DOHH2 (cell line): ENCODE measurements at regions not wholly inside any gene's neighbourhood (a gene's known extent, or its start where the extent isn't known, plus 50 kb on each side); places are given as distances from the start of the nearest gene placed in this dataset.

Experiments used
- H3F3A ChIP-seq: fragments of 200-600 bp; sonication (generic), shearing (Covaris generic); 2 replicates; pipeline ENCODE4 v1.6.0; 2016; ENCODE audit warnings: antibody characterized with exemption, mild to moderate bottlenecking; ENCODE audit not compliant: control insufficient read depth, insufficient read depth
- H3K27ac ChIP-seq: fragments of 200-600 bp; sonication (generic); 2 replicates; pipeline ENCODE4 v1.5.1; 2014; ENCODE audit warnings: low read depth, mild to moderate bottlenecking, low read length, moderate library complexity
- H3K27me3 ChIP-seq: fragments of 200-600 bp; sonication (generic); 2 replicates; pipeline ENCODE4 v1.6.1; 2014; ENCODE audit warnings: mild to moderate bottlenecking, low read length, mixed read lengths; ENCODE audit not compliant: control insufficient read depth
- H3K36me3 ChIP-seq: fragments of 200-600 bp; sonication (generic); 2 replicates; pipeline ENCODE4 v1.6.1; 2014; ENCODE audit warnings: mild to moderate bottlenecking, low read length, moderate library complexity, mixed read lengths; ENCODE audit not compliant: control insufficient read depth
- H3K4me1 ChIP-seq: fragments of 200-600 bp; sonication (generic); 2 replicates; pipeline ENCODE4 v1.6.1; 2014; ENCODE audit warnings: mild to moderate bottlenecking, low read length, mixed read lengths; ENCODE audit not compliant: control insufficient read depth
- H3K4me2 ChIP-seq: fragments of 200-600 bp; sonication (generic); 2 replicates; pipeline ENCODE4 v1.6.0; 2014; ENCODE audit warnings: mild to moderate bottlenecking, low read length, moderate library complexity
- H3K4me3 ChIP-seq: fragments of 200-600 bp; sonication (generic); 2 replicates; pipeline ENCODE4 v1.5.1; 2014; ENCODE audit warnings: mild to moderate bottlenecking, low read length, mixed read lengths
- H3K79me2 ChIP-seq: fragments of 200-600 bp; sonication (generic); 2 replicates; pipeline ENCODE4 v1.6.1; 2014; ENCODE audit warnings: mild to moderate bottlenecking, low read length, mixed read lengths; ENCODE audit not compliant: control insufficient read depth
- H3K9me2 ChIP-seq: fragments of 200-600 bp; sonication (generic); replicated peaks from 2 replicates; pipeline ENCODE4 v1.6.1; 2014; ENCODE audit warnings: mild to moderate bottlenecking, low read length, mixed read lengths; ENCODE audit not compliant: control insufficient read depth
- H3K9me3 ChIP-seq: fragments of 200-600 bp; sonication (generic); 2 replicates; pipeline ENCODE4 v1.6.1; 2014; ENCODE audit warnings: antibody characterized with exemption, low read length, mixed read lengths; ENCODE audit not compliant: control insufficient read depth, insufficient read depth
- H4K20me1 ChIP-seq: fragments of 200-600 bp; sonication (generic); 2 replicates; pipeline ENCODE4 v1.6.0; 2014; ENCODE audit warnings: low read depth, mild to moderate bottlenecking, antibody characterized with exemption, low read length, moderate library complexity; ENCODE audit not compliant: control insufficient read depth, insufficient read depth
- EZH2phosphoT487 ChIP-seq: fragments of 200-600 bp; sonication (generic); IDR thresholded peaks from 2 replicates; pipeline ENCODE4 v1.6.1; 2017; ENCODE audit warnings: borderline replicate concordance, mild to moderate bottlenecking, antibody characterized with exemption, low read length, moderate library complexity, mixed read lengths
- TF ChIP-seq, protein P1 (sequence below): fragments of 200-600 bp; sonication (generic); IDR thresholded peaks from one replicate; pipeline ENCODE4 v1.5.1; 2014; ENCODE audit warnings: antibody characterized with exemption, mild to moderate bottlenecking, low read depth, low read length; ENCODE audit not compliant: poor library complexity, severe bottlenecking

DNA sequence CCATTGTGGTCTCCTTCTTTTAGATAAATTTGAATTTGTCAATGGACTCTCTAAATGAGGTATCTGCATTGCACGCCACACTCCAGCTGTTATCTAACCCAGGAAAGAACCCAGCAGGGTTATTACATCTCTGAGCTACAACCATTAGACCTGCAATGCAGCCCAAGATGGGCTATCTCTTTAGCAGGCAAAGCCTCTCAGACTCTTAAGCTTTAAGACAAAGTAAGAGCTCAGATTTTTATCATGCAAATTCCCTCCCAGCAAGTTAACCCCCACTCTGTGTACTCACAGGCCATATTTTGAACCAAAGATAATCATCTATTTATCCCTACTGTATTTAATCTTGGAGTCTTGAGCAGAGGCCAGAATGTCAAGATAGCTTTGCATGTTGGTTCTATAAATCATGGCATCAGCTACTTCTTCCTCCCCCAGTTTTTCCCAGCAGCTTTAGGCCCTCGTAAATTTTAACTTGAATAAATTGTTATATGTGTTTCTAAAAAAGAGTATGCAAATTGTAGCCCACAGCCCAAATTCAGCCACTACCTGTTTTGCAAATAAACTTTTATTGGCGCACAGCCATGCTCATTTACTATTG lies 273.7 kb upstream of the PKDCC start:
- H3K9me3 ChIP-seq = no peaks in the 10 kb centered on the region
- no peaks in the 10 kb centered on the region for H3K4me1 ChIP-seq
- H3F3A ChIP-seq = no peaks in the 10 kb centered on the region
- no peaks in the 10 kb centered on the region for H3K9me2 ChIP-seq
- H4K20me1 ChIP-seq = no peaks in the 10 kb centered on the region
- no peaks in the 10 kb centered on the region for H3K36me3 ChIP-seq
- no peak overlapping the region for H3K27ac ChIP-seq
- H3K4me2 ChIP-seq = no peak overlapping the region
- no peak overlapping the region for H3K4me3 ChIP-seq
- TF ChIP-seq EZH2phosphoT487 = no peak
- TF ChIP-seq, protein P1, sequence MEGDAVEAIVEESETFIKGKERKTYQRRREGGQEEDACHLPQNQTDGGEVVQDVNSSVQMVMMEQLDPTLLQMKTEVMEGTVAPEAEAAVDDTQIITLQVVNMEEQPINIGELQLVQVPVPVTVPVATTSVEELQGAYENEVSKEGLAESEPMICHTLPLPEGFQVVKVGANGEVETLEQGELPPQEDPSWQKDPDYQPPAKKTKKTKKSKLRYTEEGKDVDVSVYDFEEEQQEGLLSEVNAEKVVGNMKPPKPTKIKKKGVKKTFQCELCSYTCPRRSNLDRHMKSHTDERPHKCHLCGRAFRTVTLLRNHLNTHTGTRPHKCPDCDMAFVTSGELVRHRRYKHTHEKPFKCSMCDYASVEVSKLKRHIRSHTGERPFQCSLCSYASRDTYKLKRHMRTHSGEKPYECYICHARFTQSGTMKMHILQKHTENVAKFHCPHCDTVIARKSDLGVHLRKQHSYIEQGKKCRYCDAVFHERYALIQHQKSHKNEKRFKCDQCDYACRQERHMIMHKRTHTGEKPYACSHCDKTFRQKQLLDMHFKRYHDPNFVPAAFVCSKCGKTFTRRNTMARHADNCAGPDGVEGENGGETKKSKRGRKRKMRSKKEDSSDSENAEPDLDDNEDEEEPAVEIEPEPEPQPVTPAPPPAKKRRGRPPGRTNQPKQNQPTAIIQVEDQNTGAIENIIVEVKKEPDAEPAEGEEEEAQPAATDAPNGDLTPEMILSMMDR = no peak
- H3K27me3 ChIP-seq = peaks cover 4% of the 10 kb centered on the region; the same call in 1 of the 2 replicates
- no peaks in the 10 kb centered on the region for H3K79me2 ChIP-seq

DNA sequence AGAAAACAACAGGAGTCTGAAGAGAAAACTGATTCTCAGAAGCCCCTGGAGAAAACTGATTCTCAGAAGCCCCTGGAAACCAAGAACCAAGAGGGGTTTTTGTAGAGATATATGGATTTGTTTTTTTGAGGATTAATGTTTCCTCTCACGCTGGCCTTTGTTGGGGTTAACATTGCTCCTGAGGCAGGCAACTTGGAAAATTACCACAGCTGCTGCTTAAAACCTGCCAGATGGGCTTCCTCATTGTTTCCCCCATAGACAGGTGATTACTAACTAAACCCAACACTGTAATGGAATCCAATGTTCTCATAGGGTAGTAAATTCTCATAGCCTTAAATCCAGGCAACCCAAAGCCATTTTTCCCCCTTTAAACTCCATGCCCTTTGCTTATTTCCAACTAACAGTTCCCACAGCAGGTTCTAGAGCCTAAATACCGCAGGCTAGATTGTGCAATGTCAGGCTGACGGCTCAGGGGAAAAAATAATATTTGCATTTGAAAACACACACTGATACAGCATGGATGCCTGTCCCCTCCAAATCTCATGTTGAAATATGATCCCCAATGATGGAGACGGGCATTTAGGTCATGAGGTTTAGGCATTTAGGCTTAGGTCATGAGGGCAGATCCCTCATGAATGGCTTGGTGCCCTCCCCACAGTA lies 272.3 kb upstream of the PKDCC start:
- H3K36me3 ChIP-seq = no peaks in the 10 kb centered on the region
- TF ChIP-seq EZH2phosphoT487 = no peak
- TF ChIP-seq, protein P1 = no peak
- H3K9me3 ChIP-seq = no peaks in the 10 kb centered on the region
- no peak overlapping the region for H3K4me3 ChIP-seq
- no peaks in the 10 kb centered on the region for H3K4me1 ChIP-seq
- H3K79me2 ChIP-seq = no peaks in the 10 kb centered on the region
- no peak overlapping the region for H3K27ac ChIP-seq
- H3K4me2 ChIP-seq = no peak overlapping the region
- H4K20me1 ChIP-seq = no peaks in the 10 kb centered on the region
- H3K27me3 ChIP-seq = peaks cover 4% of the 10 kb centered on the region; the same call in 1 of the 2 replicates
- no peaks in the 10 kb centered on the region for H3F3A ChIP-seq
- H3K9me2 ChIP-seq = no peaks in the 10 kb centered on the region

DNA sequence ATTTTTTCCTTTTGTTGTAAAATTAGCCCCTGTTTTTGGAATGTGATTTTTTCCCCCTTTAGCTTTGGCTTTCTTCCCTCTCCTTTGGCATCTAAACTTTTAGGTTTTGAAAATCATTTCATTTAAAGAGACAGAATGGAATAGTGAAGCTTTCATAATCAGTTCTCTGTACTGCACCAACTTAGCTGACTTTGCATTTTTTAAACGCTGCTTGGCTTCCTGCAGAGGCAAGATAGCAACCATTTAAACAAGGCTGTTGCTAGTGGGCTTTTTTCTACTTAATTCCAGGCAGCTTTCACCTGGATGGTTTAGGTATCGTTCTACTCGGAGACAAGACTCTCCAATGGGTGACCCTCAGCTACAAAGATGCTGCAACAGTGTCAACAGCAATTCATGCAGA lies 267.9 kb upstream of the PKDCC start:
- H3F3A ChIP-seq = no peaks in the 10 kb centered on the region
- H3K4me2 ChIP-seq = no peak overlapping the region
- no peaks in the 10 kb centered on the region for H3K9me2 ChIP-seq
- peaks cover 7% of the 10 kb centered on the region for H3K27me3 ChIP-seq
- no peaks in the 10 kb centered on the region for H3K36me3 ChIP-seq
- no peaks in the 10 kb centered on the region for H3K4me1 ChIP-seq
- H3K9me3 ChIP-seq = no peaks in the 10 kb centered on the region
- TF ChIP-seq, protein P1 = no peak
- TF ChIP-seq EZH2phosphoT487 = no peak
- H3K4me3 ChIP-seq = no peak overlapping the region
- H3K27ac ChIP-seq = no peak overlapping the region
- H3K79me2 ChIP-seq = no peaks in the 10 kb centered on the region
- H4K20me1 ChIP-seq = no peaks in the 10 kb centered on the region
